GM12865 (cell line): ENCODE measurements at regions not wholly inside any gene's neighbourhood (a gene's known extent, or its start where the extent isn't known, plus 50 kb on each side); places are given as distances from the start of the nearest gene placed in this dataset.

ENCODE experiments used
- DNase-seq: peaks from one replicate; pipeline ENCODE4 v3.0.0; 2010; ENCODE audit warnings: low read depth
- H3K4me3 ChIP-seq: 2 replicates; pipeline ENCODE4 v1.5.1; 2011; ENCODE audit warnings: mild to moderate bottlenecking, low read depth, low read length, control low read depth
- TF ChIP-seq, protein P1 (sequence below): IDR thresholded peaks from 2 replicates; pipeline ENCODE4 v1.5.1; 2011; ENCODE audit warnings: low read length, control low read depth, low read depth, inconsistent platforms; ENCODE audit not compliant: insufficient read depth; ENCODE audit errors: missing control alignments

DNA sequence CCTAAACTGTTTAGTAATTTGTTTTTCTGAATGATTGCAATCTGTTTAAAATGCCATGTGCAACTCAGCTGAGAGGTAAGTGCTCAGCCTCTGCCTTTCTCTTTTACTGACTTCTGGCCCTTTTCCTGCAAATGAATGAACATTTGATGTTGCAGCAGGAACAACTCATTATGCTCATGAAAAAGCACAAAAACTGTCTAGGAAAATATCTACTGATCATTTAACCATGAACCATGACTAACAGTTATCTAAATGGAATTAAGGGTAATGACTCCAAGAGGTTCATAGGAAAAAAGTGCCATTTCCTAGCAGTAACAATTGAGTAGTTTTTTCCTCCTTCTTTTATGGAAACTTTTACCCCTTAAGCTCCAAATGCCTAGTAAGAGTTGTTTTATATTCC lies 70.6 kb upstream of the ANKH start:
- TF ChIP-seq, protein P1, sequence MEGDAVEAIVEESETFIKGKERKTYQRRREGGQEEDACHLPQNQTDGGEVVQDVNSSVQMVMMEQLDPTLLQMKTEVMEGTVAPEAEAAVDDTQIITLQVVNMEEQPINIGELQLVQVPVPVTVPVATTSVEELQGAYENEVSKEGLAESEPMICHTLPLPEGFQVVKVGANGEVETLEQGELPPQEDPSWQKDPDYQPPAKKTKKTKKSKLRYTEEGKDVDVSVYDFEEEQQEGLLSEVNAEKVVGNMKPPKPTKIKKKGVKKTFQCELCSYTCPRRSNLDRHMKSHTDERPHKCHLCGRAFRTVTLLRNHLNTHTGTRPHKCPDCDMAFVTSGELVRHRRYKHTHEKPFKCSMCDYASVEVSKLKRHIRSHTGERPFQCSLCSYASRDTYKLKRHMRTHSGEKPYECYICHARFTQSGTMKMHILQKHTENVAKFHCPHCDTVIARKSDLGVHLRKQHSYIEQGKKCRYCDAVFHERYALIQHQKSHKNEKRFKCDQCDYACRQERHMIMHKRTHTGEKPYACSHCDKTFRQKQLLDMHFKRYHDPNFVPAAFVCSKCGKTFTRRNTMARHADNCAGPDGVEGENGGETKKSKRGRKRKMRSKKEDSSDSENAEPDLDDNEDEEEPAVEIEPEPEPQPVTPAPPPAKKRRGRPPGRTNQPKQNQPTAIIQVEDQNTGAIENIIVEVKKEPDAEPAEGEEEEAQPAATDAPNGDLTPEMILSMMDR: no peak
- no peak for DNase-seq
- no peak overlapping the region for H3K4me3 ChIP-seq

DNA sequence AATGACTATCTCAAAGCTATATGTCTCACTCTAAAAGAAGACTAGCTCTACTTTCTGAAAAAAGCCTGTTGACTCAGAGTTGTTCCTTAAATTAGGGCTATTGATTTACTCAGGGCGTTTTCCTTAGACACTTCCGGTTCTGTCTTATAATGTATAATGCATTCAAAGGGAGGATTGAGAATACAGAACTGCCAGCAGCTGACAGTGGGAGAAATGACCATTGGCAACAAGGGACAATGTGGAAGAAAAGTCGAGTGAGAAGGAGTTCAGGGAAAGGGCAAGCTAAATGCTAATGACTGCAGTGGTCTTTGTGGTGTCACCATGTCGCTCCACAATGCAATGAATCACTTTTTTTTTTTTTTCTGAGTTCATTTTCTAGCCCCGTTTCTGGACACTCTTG lies 65.7 kb upstream of the ANKH start:
- no peak for DNase-seq

DNA sequence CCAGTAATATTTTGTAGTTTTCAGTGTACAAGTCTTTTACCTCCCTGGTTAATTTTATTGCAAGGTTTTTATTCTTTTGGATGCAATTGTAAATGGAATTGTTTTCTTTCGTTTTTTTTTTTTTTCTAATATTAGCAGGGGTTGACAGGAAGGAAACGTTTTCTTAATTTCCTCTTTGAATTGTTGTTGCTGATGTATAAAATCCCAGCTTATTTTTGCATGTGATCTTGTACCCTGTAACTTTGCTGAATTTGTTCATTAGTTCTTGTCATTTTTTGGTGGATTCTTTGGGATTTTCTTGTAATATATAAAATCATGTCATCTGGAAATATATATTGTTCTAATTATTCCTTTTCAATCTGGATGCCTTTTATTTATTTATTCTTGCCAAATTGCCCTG lies 65.0 kb upstream of the ANKH start:
- H3K4me3 ChIP-seq: no peak overlapping the region
- DNase-seq: no peak
- TF ChIP-seq, protein P1: no peak

More for the DNA sequence above, 65.7 kb upstream of the ANKH start:
- H3K4me3 ChIP-seq: no peak overlapping the region
- TF ChIP-seq, protein P1: no peak

DNA sequence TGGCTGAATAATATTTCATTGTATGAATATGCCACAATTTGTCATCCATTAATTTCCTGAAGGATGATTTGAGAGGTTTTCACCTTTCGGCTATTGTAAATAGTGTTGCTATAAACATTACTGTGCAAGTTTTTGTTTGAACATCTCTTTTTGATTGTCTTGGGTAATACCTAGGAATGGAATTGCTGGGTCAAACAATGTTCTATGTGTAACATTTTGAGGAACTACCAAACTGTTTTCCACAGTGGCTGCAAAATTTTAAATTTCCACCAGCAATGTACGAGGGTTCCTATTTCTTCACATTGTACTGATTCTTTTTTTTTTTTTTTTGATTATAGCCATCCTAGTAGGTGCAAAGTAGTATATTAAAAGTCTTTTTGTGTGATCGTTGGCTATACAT lies 63.8 kb upstream of the ANKH start:
- TF ChIP-seq, protein P1: no peak
- no peak for DNase-seq
- no peak overlapping the region for H3K4me3 ChIP-seq

DNA sequence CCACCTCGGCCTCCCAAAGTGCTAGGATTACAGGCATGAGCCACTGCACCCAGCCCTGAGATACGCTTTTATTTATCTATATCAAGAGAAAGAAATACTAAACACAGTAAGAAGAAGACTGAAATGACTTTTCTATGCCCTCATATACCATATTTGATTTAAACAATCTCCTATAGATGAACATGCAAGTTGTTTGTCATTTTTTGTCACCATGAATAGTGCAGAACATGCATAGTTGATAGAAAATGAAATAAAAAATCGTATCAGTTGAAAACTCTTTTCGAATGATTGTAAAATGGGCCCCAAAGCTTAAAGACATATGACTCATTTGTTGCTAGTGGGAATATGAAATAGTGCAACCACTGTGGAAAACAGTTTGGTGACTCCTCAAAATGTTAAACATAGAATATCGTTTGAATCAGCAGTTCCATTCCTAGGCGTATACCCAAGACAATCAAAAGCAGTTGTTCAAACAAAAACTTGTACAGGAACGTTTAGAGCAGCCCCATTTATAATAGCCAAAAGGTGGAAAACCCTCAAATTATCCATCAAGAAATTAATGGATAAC lies 61.4 kb upstream of the ANKH start:
- DNase-seq: no peak
- H3K4me3 ChIP-seq: no peak overlapping the region
- TF ChIP-seq, protein P1: no peak

DNA sequence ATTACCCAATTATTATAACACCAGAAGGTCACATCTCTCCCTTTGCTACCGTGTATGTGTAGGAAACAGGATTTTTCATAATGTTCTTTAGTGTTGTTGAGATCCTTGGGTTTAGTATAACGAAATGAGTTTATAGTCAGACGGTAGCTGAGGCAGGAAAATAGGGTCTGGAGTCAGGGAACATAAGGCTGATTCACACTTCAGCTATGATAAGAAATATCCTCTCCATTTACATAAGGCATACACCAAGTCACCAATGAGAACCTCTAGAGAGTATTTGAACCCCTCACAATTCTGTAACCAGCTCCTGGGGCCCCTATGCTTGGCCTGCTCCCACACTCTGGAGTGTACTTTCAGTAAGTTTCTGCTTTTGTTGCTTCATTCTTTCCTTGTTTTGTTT lies 58.9 kb upstream of the ANKH start:
- no peak overlapping the region for H3K4me3 ChIP-seq
- TF ChIP-seq, protein P1: no peak
- DNase-seq: no peak
